DOHH2 (cell line): ENCODE measurements at regions not wholly inside any gene's neighbourhood (a gene's known extent, or its start where the extent isn't known, plus 50 kb on each side); places are given as distances from the start of the nearest gene placed in this dataset.

Experiments used
- CTCF ChIP-seq: fragments of 200-600 bp; sonication (generic); IDR thresholded peaks from one replicate; pipeline ENCODE4 v1.5.1; 2014; ENCODE audit warnings: antibody characterized with exemption, mild to moderate bottlenecking, low read depth, low read length; ENCODE audit not compliant: poor library complexity, severe bottlenecking
- EZH2phosphoT487 ChIP-seq: fragments of 200-600 bp; sonication (generic); IDR thresholded peaks from 2 replicates; pipeline ENCODE4 v1.6.1; 2017; ENCODE audit warnings: borderline replicate concordance, mild to moderate bottlenecking, antibody characterized with exemption, low read length, moderate library complexity, mixed read lengths

- TF ChIP-seq CTCF (no peak), EZH2phosphoT487 (no peak)
Observed at GRCh38 chr5:176724472-176724871, 77.2 kb downstream of the TSPAN17 start.
